Astrocyte of the cerebellum (primary cell): ENCODE measurements at regions not wholly inside any gene's neighbourhood (a gene's known extent, or its start where the extent isn't known, plus 50 kb on each side); places are given as distances from the start of the nearest gene placed in this dataset.

Source experiments
- DNase-seq: peaks from one replicate; pipeline ENCODE4 v3.0.0-alpha.2; 2011; ENCODE audit warnings: low read depth
- H3K4me3 ChIP-seq: 2 replicates; pipeline ENCODE4 v1.5.1; 2011; ENCODE audit warnings: mild to moderate bottlenecking, low read depth, low read length, moderate library complexity
- in situ Hi-C: cut with HindIII; loops from 2 replicates; pipeline ENCODE4 v1.10.0; 2017; ENCODE audit warnings: low sequenced_read_pairs
- TF ChIP-seq, protein P1 (sequence below): IDR thresholded peaks from 2 replicates; pipeline ENCODE4 v1.5.1; 2012; ENCODE audit warnings: low read length, low read depth, moderate library complexity, mild to moderate bottlenecking; ENCODE audit errors: missing control alignments

DNA sequence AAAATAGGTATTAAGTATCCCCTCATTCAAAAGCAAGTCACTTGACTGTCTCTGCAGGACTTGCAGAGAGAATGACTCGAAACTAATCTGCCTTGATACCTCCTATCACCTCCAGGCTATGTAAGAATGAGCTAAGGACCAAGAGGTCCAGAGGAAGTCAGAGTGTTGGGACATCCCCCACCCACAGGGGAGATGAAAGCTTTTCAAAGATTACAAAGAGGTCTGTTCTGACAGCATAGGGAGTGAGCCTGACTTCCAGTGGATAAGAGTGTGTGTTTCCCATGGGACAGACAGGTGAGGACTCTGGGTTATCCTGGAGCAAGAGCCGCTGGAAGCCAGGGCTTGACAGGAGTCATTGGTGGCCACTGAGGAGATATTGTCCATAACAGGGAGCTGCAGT, 85.0 kb upstream of the TACR1 start:
- H3K4me3 ChIP-seq, result no peak overlapping the region
- TF ChIP-seq, protein P1, sequence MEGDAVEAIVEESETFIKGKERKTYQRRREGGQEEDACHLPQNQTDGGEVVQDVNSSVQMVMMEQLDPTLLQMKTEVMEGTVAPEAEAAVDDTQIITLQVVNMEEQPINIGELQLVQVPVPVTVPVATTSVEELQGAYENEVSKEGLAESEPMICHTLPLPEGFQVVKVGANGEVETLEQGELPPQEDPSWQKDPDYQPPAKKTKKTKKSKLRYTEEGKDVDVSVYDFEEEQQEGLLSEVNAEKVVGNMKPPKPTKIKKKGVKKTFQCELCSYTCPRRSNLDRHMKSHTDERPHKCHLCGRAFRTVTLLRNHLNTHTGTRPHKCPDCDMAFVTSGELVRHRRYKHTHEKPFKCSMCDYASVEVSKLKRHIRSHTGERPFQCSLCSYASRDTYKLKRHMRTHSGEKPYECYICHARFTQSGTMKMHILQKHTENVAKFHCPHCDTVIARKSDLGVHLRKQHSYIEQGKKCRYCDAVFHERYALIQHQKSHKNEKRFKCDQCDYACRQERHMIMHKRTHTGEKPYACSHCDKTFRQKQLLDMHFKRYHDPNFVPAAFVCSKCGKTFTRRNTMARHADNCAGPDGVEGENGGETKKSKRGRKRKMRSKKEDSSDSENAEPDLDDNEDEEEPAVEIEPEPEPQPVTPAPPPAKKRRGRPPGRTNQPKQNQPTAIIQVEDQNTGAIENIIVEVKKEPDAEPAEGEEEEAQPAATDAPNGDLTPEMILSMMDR, result no peak
- in situ Hi-C loops, result no loop called here
- no peak for DNase-seq

GRCh38 chr2:75278821-75279379, 79.6 kb upstream of the TACR1 start:
- in situ Hi-C loops, result no loop called here
- TF ChIP-seq, protein P1, result no peak
- no peak overlapping the region for H3K4me3 ChIP-seq
- DNase-seq, result no peak

- TF ChIP-seq, protein P1, result no peak
- in situ Hi-C loops, result no loop called here
These were observed 79.0 kb upstream of the TACR1 start for GRCh38 chr2:75278314-75278713.

DNA sequence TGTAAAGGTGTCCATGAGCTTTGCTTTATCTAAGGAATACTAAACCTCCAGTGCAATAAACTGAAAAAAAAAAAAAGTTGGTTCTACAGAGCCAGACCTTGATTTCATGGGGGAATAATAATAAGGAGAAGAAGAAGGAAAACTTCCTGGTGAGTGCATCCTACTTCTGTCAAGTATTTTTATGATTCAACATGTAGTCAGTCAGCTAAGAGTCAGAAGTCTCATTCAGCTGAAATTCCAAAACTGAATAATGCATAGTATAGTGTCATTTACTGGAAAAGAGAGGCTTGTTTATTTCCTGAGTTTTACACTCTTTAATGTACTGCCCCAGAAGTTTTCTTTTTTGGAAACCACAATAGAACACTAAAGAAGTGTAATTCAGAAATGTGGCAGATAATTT, 77.8 kb upstream of the TACR1 start:
- in situ Hi-C loops, result no loop called here
- H3K4me3 ChIP-seq, result no peak overlapping the region
- TF ChIP-seq, protein P1, result no peak
- DNase-seq, result peak; percentile 4

More at GRCh38 chr2:75278314-75278713, 79.0 kb upstream of the TACR1 start:
- DNase-seq, result no peak
- H3K4me3 ChIP-seq, result no peak overlapping the region

- TF ChIP-seq, protein P1, result no peak
- H3K4me3 ChIP-seq, result peak overlapping the region; percentile 2
- DNase-seq, result peak; percentile 34
- in situ Hi-C loops, result no loop called here
These were observed 77.0 kb upstream of the TACR1 start for GRCh38 chr2:75276093-75277029.

GRCh38 chr2:75274936-75275335, 75.6 kb upstream of the TACR1 start:
- H3K4me3 ChIP-seq, result no peak overlapping the region
- TF ChIP-seq, protein P1, result no peak
- DNase-seq, result no peak
- in situ Hi-C loops, result no loop called here
